Right ventricle myocardium inferior (tissue), 1 donor: ENCODE measurements at regions not wholly inside any gene's neighbourhood (a gene's known extent, or its start where the extent isn't known, plus 50 kb on each side); places are given as distances from the start of the nearest gene placed in this dataset.
"Not testable (repeated sequence)": the region's sequence is repeated elsewhere in the genome, so short reads cannot be mapped to it uniquely, and the experiment has no call there.

Experiments used
- ATAC-seq: fragments of 200-7000 bp; cut with Tn5 transposase; one replicate; pipeline ENCODE4 v1.9.1; 2020; ENCODE audit warnings: mild to moderate bottlenecking, moderate library complexity
- DNase-seq: peaks from one replicate; pipeline ENCODE4 v3.0.0; 2021; ENCODE audit errors: missing footprints
- intact Hi-C: fragments of 100-400 bp; cut with DNase I; formaldehyde crosslinking; loops from one replicate; pipeline ENCODE4 v1.11.0; 2022
- donor health status: DM: no; HTN: yes; CAD: no; lungs with severe emphysema.

DNA sequence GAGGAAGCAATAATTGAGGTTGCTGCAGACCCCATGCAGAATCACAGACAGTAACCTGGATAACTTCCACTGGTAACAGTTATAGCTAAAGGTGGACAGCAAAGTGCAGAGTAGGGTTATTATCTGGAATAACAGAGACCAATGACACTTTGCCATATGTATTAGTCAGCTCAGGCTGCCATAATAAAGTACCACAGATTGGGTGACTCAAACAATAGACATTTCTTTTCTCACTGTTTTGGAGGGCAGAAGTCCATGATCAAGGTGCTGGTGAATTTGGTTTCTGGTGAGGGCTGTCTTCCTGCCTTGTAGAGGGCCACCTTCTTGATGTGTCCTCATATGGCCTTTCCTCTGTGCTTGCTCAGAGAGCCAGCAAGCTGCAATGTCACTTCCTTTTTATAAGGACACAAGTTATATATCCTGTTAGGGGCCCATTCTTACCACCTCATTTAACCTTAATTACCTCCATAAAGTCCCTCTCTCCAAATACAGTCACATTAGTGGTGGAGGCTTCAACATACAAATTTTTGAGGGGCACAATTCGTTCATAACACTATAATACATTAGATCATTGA lies 191.0 kb upstream of the LRP1B start:
- ATAC-seq (no peak), DNase-seq (no peak)
- intact Hi-C loops, result no loop called here

- ATAC-seq (no peak), DNase-seq (no peak)
- intact Hi-C loops, result no loop called here
Measured at GRCh38 chr2:142320067-142320466, 189.3 kb upstream of the LRP1B start.

- DNase-seq, result no peak
- intact Hi-C loops, result no loop called here
- ATAC-seq, result no peak
Measured at GRCh38 chr2:142316049-142316448, 185.2 kb upstream of the LRP1B start.

DNA sequence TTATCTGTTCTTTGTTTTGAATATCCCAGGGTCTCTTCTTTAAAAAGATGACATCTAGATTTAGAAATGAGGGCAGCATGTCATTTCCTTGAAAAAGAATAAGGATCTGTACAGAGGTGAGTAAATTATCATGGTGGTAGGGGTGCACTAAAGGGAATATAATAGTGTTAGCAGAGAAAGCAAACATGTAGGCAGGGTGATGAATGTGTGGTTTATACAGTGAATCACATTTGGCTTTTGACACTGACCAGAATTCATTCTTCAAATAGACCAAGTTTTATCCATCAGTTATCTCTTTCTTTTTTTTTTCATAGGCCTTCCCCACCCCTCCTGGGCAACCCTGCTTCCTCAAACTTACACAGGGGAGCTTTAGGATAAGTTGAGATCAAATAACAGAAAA lies 184.5 kb upstream of the LRP1B start:
- intact Hi-C loops, result no loop called here
- ATAC-seq (no peak), DNase-seq (no peak)

- DNase-seq (no peak), ATAC-seq (no peak)
- intact Hi-C loops, result no loop called here
Measured at GRCh38 chr2:142314164-142314563, 183.3 kb upstream of the LRP1B start.

DNA sequence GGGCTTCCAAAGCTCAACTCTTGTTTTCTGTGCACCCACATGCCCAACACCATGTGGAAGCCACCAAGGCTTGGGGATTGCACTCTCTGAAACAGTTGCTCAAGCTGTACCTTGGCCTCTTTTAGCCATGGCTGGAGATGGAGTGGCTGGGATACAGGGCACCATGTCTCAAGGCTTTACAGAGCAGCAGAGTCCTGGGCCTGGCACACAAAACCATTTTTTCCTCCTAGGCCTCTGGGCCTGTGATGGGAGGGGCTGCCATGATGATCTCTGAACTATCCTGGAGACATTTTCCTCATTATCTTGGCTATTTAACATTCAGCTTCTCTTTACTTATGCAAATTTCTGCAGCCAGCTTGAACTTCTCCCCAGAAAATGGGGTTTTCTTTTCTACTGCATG lies 179.7 kb upstream of the LRP1B start:
- DNase-seq (no peak), ATAC-seq (no peak)
- intact Hi-C loops, result no loop called here

DNA sequence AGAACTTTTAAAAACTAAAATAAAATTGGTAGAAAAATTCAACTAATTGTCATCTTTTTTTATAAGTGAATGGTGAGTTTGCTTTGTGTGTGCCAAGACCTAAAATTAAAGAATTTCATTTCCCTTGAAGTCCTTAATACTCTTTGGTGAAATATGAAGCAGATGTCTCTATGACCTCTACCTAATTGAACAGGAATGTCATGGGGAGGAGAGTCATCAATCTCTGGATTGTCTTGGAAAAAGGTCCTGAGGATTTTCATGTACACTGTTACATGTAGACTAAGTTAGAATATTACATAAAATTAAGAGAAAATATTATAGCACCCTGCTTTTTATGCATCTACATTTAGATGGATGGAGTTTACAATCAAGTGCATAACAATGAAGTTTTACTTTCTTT lies 177.9 kb upstream of the LRP1B start:
- no peak for DNase-seq
- intact Hi-C loops, result no loop called here
- no peak for ATAC-seq

GRCh38 chr2:142307616-142308115 lies 176.8 kb upstream of the LRP1B start:
- DNase-seq (no peak), ATAC-seq (no peak)
- intact Hi-C loops, result no loop called here

DNA sequence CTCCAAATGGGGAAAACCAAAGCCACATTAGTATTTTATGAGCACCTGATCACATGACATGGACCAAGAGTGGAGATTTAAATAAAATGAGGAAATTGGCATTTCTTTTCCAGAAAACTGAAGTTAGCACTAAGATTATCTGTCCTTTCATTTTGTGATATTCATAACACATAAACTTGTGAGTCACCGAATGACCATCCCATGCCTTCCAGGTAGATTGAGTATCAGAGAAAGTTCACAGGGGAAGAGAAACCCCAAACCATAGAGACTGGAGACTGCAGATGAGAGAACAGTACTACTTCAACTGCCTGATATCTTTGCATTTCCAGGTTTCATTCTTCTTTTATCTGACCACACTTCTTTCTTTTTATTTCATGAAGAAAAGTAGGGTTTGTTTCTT lies 176.3 kb upstream of the LRP1B start:
- intact Hi-C loops, result no loop called here
- ATAC-seq, result no peak

GRCh38 chr2:142306131-142306530 lies 175.3 kb upstream of the LRP1B start:
- intact Hi-C loops, result no loop called here
- ATAC-seq (no peak), DNase-seq (no peak)

More for the DNA sequence above, 176.3 kb upstream of the LRP1B start:
- DNase-seq, result no peak

GRCh38 chr2:142300517-142300916 lies 169.7 kb upstream of the LRP1B start:
- ATAC-seq (no peak), DNase-seq (no peak)
- intact Hi-C loops, result no loop called here

DNA sequence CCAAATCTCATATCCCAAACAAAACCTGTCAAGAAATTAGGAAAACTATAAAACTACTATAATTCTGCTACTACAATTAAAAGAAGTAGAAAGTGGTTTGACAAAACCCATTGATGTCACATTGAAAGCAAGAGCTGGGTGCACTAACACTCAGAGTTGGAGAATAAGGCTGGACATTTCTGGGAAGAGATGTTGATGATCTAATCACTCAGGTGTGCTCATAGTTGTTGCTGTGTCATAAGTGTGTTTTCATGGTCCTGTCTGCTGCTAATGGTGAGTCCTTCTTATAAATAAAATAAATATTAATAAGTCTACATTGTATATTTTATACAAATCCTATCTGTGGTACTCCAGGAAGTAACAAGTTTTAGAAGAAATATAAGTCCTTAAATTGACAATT lies 168.2 kb upstream of the LRP1B start:
- intact Hi-C loops, result no loop called here

DNA sequence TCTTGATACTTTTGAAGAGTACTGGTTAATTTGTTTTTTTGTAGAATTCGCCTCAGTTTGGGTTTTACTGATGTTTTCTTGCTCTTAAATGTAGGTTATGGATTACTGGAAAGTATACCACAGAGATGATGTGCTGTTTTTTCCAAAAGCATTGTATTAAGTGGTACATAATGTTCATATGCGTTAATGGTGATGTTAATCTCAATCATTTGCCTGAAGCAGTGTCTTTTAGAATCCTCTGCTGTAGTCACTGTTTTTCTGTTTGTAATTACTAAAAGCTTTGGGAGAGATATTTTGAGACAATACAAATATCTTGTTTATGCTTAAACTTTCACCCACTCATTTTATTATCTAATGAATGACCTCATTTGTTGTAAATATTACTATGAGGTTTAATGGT lies 163.4 kb upstream of the LRP1B start:
- no peak for ATAC-seq
- DNase-seq, result no peak
- intact Hi-C loops, result no loop called here

More for the DNA sequence above, 168.2 kb upstream of the LRP1B start:
- DNase-seq (no peak), ATAC-seq (no peak)

- ATAC-seq (no peak), DNase-seq (no peak)
- intact Hi-C loops, result no loop called here
Measured at GRCh38 chr2:142291969-142292368, 161.2 kb upstream of the LRP1B start.

DNA sequence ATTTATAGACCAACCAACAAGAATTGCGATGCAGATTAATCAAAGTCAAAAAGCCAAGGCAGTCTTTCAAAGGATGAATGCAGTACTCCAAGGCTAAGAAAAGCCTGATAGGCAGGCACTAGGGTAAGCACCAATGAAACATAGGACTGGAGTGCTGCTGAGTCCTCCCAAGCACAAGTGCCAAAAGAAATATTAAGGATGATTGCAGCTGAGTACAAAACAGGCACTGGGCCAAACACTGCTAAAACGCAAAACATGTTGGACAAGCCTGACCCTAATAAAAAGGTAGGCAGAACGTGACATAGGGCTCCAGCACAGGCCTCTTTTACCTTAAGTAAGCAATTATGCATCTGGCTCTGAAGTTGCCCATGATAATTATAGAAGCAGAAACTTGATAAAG lies 160.1 kb upstream of the LRP1B start:
- intact Hi-C loops, result no loop called here
- ATAC-seq (no peak), DNase-seq (no peak)

GRCh38 chr2:142286618-142287017 lies 155.8 kb upstream of the LRP1B start:
- no peak for DNase-seq
- ATAC-seq, result no peak
- intact Hi-C loops, result no loop called here

- ATAC-seq, result no peak
- intact Hi-C loops, result no loop called here
Measured at GRCh38 chr2:142285480-142285879, 154.7 kb upstream of the LRP1B start.

DNA sequence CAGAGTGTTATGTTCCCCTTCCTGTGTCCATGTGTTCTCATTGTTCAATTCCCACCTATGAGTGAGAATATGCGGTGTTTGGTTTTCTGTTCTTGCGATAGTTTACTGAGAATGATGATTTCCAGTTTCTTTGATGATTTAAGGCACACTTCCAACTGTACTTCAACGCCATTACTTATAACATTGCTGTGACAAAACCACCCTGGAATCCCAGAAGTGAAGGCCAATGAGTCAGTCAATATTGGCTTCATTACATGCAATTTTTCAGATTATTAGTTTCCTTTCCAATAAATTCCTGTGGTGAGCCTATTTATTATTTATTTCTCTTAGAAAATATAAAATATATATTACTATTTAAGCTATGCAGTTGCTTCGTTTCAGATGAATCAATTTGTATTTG lies 153.5 kb upstream of the LRP1B start:
- intact Hi-C loops, result not testable (repeated sequence)

More at GRCh38 chr2:142285480-142285879, 154.7 kb upstream of the LRP1B start:
- no peak for DNase-seq

GRCh38 chr2:142280831-142281230 lies 150.0 kb upstream of the LRP1B start:
- ATAC-seq (no peak), DNase-seq (peak; percentile 25)
- intact Hi-C loops, result no loop called here

More for the DNA sequence above, 153.5 kb upstream of the LRP1B start:
- not testable (repeated sequence) for DNase-seq, ATAC-seq

DNA sequence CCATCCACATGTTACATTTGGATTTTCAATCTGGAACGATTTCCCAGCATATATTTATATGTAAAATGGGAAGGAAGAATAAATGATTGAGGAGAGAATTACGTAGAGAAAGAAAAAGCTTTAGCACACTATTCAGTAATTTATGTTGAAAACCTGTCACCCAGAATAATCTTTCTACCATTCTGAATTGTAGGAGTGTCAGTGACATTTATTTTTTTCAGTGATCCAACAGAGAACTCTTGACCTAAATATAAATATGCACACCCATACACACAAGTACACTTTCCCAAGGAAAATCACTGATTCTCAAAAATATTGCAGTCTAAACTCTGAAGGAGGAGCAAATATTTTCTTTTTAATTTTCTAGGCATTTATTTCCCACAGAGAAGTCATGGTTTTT lies 140.2 kb upstream of the LRP1B start:
- DNase-seq, result no peak
- intact Hi-C loops, result no loop called here
- no peak for ATAC-seq

GRCh38 chr2:142270291-142270690 lies 139.5 kb upstream of the LRP1B start:
- intact Hi-C loops, result no loop called here
- DNase-seq (no peak), ATAC-seq (no peak)
